SU-DHL-6 (cell line): ENCODE measurements at regions not wholly inside any gene's neighbourhood (a gene's known extent, or its start where the extent isn't known, plus 50 kb on each side); places are given as distances from the start of the nearest gene placed in this dataset.

Experiments used
- H2AFZ ChIP-seq: fragments of 200-600 bp; sonication (generic); 2 replicates; pipeline ENCODE4 v1.6.1; 2014; ENCODE audit warnings: low read depth, mild to moderate bottlenecking, moderate library complexity, mixed read lengths, antibody characterized with exemption, low read length; ENCODE audit not compliant: severe bottlenecking
- H3F3A ChIP-seq: fragments of 200-600 bp; shearing (Covaris generic); 2 replicates; pipeline ENCODE4 v1.6.0; 2016; ENCODE audit warnings: antibody characterized with exemption, mild to moderate bottlenecking; ENCODE audit not compliant: insufficient read depth
- H3K27ac ChIP-seq: fragments of 200-600 bp; sonication (generic); 2 replicates; pipeline ENCODE4 v1.5.1; 2016; ENCODE audit warnings: low read depth, mild to moderate bottlenecking, low read length, moderate library complexity, mixed read lengths
- H3K27me3 ChIP-seq: fragments of 200-600 bp; sonication (generic), shearing (Covaris generic); 2 replicates; pipeline ENCODE4 v1.6.0; 2014; ENCODE audit warnings: mild to moderate bottlenecking, low read length
- H3K36me3 ChIP-seq: fragments of 200-600 bp; sonication (generic); 2 replicates; pipeline ENCODE4 v1.6.1; 2014; ENCODE audit warnings: mild to moderate bottlenecking, low read length, mixed read lengths
- H3K4me2 ChIP-seq: fragments of 300-600, 200-600 bp; shearing (Covaris generic), sonication (generic); 2 replicates; pipeline ENCODE4 v1.6.0; 2014; ENCODE audit warnings: low read length, low read depth, mild to moderate bottlenecking; ENCODE audit not compliant: poor library complexity, severe bottlenecking
- H3K4me3 ChIP-seq: fragments of 200-600 bp; sonication (generic); 2 replicates; pipeline ENCODE4 v1.5.1; 2014; ENCODE audit warnings: antibody characterized with exemption, low read length, mild to moderate bottlenecking, mixed read lengths; ENCODE audit not compliant: insufficient read depth, poor library complexity, severe bottlenecking
- H3K79me2 ChIP-seq: fragments of 200-600 bp; sonication (generic); 2 replicates; pipeline ENCODE4 v1.6.1; 2014; ENCODE audit warnings: mild to moderate bottlenecking, low read length, moderate library complexity; ENCODE audit not compliant: insufficient read depth
- H3K9ac ChIP-seq: fragments of 200-600 bp; sonication (generic); 2 replicates; pipeline ENCODE4 v1.7.0; 2014; ENCODE audit warnings: mild to moderate bottlenecking, low read length
- H3K9me2 ChIP-seq: fragments of 200-600 bp; sonication (generic); replicated peaks from 2 replicates; pipeline ENCODE4 v1.6.1; 2014; ENCODE audit warnings: low read length; ENCODE audit not compliant: insufficient read depth
- H3K9me3 ChIP-seq: fragments of 200-600 bp; sonication (generic); 2 replicates; pipeline ENCODE4 v1.6.1; 2014; ENCODE audit warnings: low read length, mixed read lengths; ENCODE audit not compliant: insufficient read depth
- H4K20me1 ChIP-seq: fragments of 200-600 bp; sonication (generic); 2 replicates; pipeline ENCODE4 v1.6.1; 2014; ENCODE audit warnings: low read depth, mild to moderate bottlenecking, antibody characterized with exemption, low read length, moderate library complexity, mixed read lengths
- EZH2phosphoT487 ChIP-seq: fragments of 200-600 bp; sonication (generic), shearing (Covaris generic); conservative IDR thresholded peaks from 2 replicates; pipeline ENCODE4 v1.6.1; 2018; ENCODE audit warnings: mild to moderate bottlenecking, antibody characterized with exemption, low read length, moderate library complexity, mixed read lengths
- TF ChIP-seq, protein P1 (sequence below): fragments of 200-600 bp; sonication (generic); IDR thresholded peaks from one replicate; pipeline ENCODE4 v1.5.1; 2017; ENCODE audit warnings: antibody characterized with exemption, mild to moderate bottlenecking, low read length, moderate library complexity; ENCODE audit not compliant: insufficient read depth, poor library complexity, severe bottlenecking

- Histone ChIP-seq H3K9me3 (no peaks in the 10 kb centered on the region), H4K20me1 (no peaks in the 10 kb centered on the region), H3K9ac (no peak overlapping the region), H3K79me2 (no peaks in the 10 kb centered on the region), H3K27ac (no peak overlapping the region), H3K9me2 (no peaks in the 10 kb centered on the region), H2AFZ (no peak overlapping the region), H3K27me3 (no peaks in the 10 kb centered on the region), H3K36me3 (no peaks in the 10 kb centered on the region), H3K4me3 (no peak overlapping the region), H3F3A (no peaks in the 10 kb centered on the region), H3K4me2 (no peak overlapping the region)
- TF ChIP-seq, protein P1, sequence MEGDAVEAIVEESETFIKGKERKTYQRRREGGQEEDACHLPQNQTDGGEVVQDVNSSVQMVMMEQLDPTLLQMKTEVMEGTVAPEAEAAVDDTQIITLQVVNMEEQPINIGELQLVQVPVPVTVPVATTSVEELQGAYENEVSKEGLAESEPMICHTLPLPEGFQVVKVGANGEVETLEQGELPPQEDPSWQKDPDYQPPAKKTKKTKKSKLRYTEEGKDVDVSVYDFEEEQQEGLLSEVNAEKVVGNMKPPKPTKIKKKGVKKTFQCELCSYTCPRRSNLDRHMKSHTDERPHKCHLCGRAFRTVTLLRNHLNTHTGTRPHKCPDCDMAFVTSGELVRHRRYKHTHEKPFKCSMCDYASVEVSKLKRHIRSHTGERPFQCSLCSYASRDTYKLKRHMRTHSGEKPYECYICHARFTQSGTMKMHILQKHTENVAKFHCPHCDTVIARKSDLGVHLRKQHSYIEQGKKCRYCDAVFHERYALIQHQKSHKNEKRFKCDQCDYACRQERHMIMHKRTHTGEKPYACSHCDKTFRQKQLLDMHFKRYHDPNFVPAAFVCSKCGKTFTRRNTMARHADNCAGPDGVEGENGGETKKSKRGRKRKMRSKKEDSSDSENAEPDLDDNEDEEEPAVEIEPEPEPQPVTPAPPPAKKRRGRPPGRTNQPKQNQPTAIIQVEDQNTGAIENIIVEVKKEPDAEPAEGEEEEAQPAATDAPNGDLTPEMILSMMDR: no peak
- TF ChIP-seq EZH2phosphoT487: no peak
These were observed 230.1 kb downstream of the TOMM20 start for GRCh38 chr1:234898455-234899033.

- Histone ChIP-seq H3K9ac (no peak overlapping the region), H3K9me2 (no peaks in the 10 kb centered on the region), H2AFZ (no peak overlapping the region), H3K27me3 (no peaks in the 10 kb centered on the region), H4K20me1 (no peaks in the 10 kb centered on the region), H3K79me2 (no peaks in the 10 kb centered on the region), H3K9me3 (no peaks in the 10 kb centered on the region), H3K36me3 (no peaks in the 10 kb centered on the region), H3F3A (no peaks in the 10 kb centered on the region), H3K4me3 (no peak overlapping the region), H3K4me2 (no peak overlapping the region), H3K27ac (no peak overlapping the region)
- TF ChIP-seq, protein P1: no peak
- no peak for TF ChIP-seq EZH2phosphoT487
These were observed 230.7 kb downstream of the TOMM20 start for GRCh38 chr1:234897754-234898454.

GRCh38 chr1:234897390-234897749 is 231.3 kb downstream of the TOMM20 start:
- H3K4me2 ChIP-seq: no peak overlapping the region

More at GRCh38 chr1:234897390-234897749, 231.3 kb downstream of the TOMM20 start:
- Histone ChIP-seq H3K9ac (no peak overlapping the region), H3K27me3 (no peaks in the 10 kb centered on the region), H3K27ac (no peak overlapping the region), H4K20me1 (no peaks in the 10 kb centered on the region), H3K9me3 (no peaks in the 10 kb centered on the region), H3K79me2 (no peaks in the 10 kb centered on the region), H3K4me3 (no peak overlapping the region), H2AFZ (no peak overlapping the region), H3K36me3 (no peaks in the 10 kb centered on the region), H3K9me2 (no peaks in the 10 kb centered on the region), H3F3A (no peaks in the 10 kb centered on the region)
- TF ChIP-seq, protein P1: no peak
- no peak for TF ChIP-seq EZH2phosphoT487
